NT2/D1 (cell line): ENCODE measurements at regions not wholly inside any gene's neighbourhood (a gene's known extent, or its start where the extent isn't known, plus 50 kb on each side); places are given as distances from the start of the nearest gene placed in this dataset.

ENCODE experiments used
- DNase-seq: peaks from one replicate; pipeline ENCODE4 v3.0.0-alpha.2; 2011; ENCODE audit warnings: low read depth, low spot score
- H3K27me3 ChIP-seq: 2 replicates; pipeline ENCODE4 v1.6.0; 2011; ENCODE audit warnings: mild to moderate bottlenecking; ENCODE audit not compliant: insufficient read length, insufficient read depth
- H3K36me3 ChIP-seq: 2 replicates; pipeline ENCODE4 v1.6.1; 2011; ENCODE audit warnings: mild to moderate bottlenecking, low read length, mixed read lengths; ENCODE audit not compliant: insufficient read depth, insufficient read length
- H3K4me1 ChIP-seq: 2 replicates; pipeline ENCODE4 v1.5.1; 2011; ENCODE audit not compliant: insufficient read depth, insufficient read length
- H3K4me3 ChIP-seq: 2 replicates; pipeline ENCODE4 v1.5.1; 2011; ENCODE audit warnings: low read depth; ENCODE audit not compliant: insufficient read length
- H3K9ac ChIP-seq: 2 replicates; pipeline ENCODE4 v1.6.0; 2011; ENCODE audit warnings: low read depth; ENCODE audit not compliant: insufficient read length
- H3K9me3 ChIP-seq: 2 replicates; pipeline ENCODE4 v1.5.1; 2011; ENCODE audit warnings: mild to moderate bottlenecking, low read length; ENCODE audit not compliant: insufficient read depth
- SUZ12 ChIP-seq: IDR thresholded peaks from 2 replicates; pipeline ENCODE4 v1.6.1; 2011; ENCODE audit not compliant: insufficient read length, insufficient read depth; ENCODE audit errors: extremely low read depth
- YY1 ChIP-seq: IDR thresholded peaks from 2 replicates; pipeline ENCODE4 v1.6.1; 2011; ENCODE audit not compliant: insufficient read length, insufficient read depth
- ZNF274 ChIP-seq: IDR thresholded peaks from 2 replicates; pipeline ENCODE4 v1.6.1; 2011; ENCODE audit warnings: mild to moderate bottlenecking, low read depth, low read length

- H3K36me3 ChIP-seq: no peaks in the 10 kb centered on the region
- TF ChIP-seq SUZ12 (no peak), ZNF274 (no peak), YY1 (no peak)
- H3K9ac ChIP-seq: no peak overlapping the region
- no peaks in the 10 kb centered on the region for H3K27me3 ChIP-seq
- H3K4me3 ChIP-seq: no peak overlapping the region
- H3K4me1 ChIP-seq: peaks cover 4% of the 10 kb centered on the region
- DNase-seq: peak; percentile 94
- H3K9me3 ChIP-seq: peaks cover 24% of the 10 kb centered on the region
These were observed 415.1 kb downstream of the INHBA start for GRCh38 chr7:41287559-41288335.

GRCh38 chr7:41280491-41280890 lies 422.4 kb downstream of the INHBA start:
- Histone ChIP-seq H3K27me3 (no peaks in the 10 kb centered on the region), H3K4me3 (no peak overlapping the region), H3K36me3 (no peaks in the 10 kb centered on the region), H3K9me3 (no peaks in the 10 kb centered on the region), H3K9ac (no peak overlapping the region), H3K4me1 (no peaks in the 10 kb centered on the region)
- no peak for DNase-seq
- no peak for TF ChIP-seq ZNF274
- TF ChIP-seq YY1: no peak
- no peak for TF ChIP-seq SUZ12

- Histone ChIP-seq H3K9ac (no peak overlapping the region), H3K4me1 (no peaks in the 10 kb centered on the region), H3K36me3 (no peaks in the 10 kb centered on the region), H3K9me3 (no peaks in the 10 kb centered on the region), H3K4me3 (no peak overlapping the region), H3K27me3 (no peaks in the 10 kb centered on the region)
- DNase-seq: no peak
- TF ChIP-seq SUZ12 (no peak), YY1 (no peak), ZNF274 (no peak)
These were observed 425.3 kb downstream of the INHBA start for GRCh38 chr7:41277561-41277960.

GRCh38 chr7:41275255-41275654 lies 427.6 kb downstream of the INHBA start:
- Histone ChIP-seq H3K9ac (no peak overlapping the region), H3K4me3 (no peak overlapping the region), H3K4me1 (no peaks in the 10 kb centered on the region), H3K9me3 (no peaks in the 10 kb centered on the region), H3K36me3 (no peaks in the 10 kb centered on the region), H3K27me3 (no peaks in the 10 kb centered on the region)
- DNase-seq: no peak
- TF ChIP-seq ZNF274 (no peak), SUZ12 (no peak), YY1 (no peak)

- no peak overlapping the region for H3K4me3 ChIP-seq
- no peak overlapping the region for H3K9ac ChIP-seq
- TF ChIP-seq YY1 (no peak), ZNF274 (no peak), SUZ12 (no peak)
- H3K36me3 ChIP-seq: no peaks in the 10 kb centered on the region
- DNase-seq: no peak
- no peaks in the 10 kb centered on the region for H3K27me3 ChIP-seq
- no peaks in the 10 kb centered on the region for H3K9me3 ChIP-seq
- no peaks in the 10 kb centered on the region for H3K4me1 ChIP-seq
These were observed 428.7 kb downstream of the INHBA start for GRCh38 chr7:41274179-41274578.

- Histone ChIP-seq H3K36me3 (no peaks in the 10 kb centered on the region), H3K27me3 (no peaks in the 10 kb centered on the region), H3K4me3 (no peak overlapping the region), H3K9me3 (no peaks in the 10 kb centered on the region), H3K4me1 (no peaks in the 10 kb centered on the region), H3K9ac (no peak overlapping the region)
- no peak for TF ChIP-seq SUZ12
- no peak for TF ChIP-seq ZNF274
- no peak for TF ChIP-seq YY1
- DNase-seq: no peak
These were observed 430.2 kb downstream of the INHBA start for GRCh38 chr7:41272664-41273063.

GRCh38 chr7:41268878-41269277 lies 434.0 kb downstream of the INHBA start:
- H3K4me3 ChIP-seq: no peak overlapping the region
- no peaks in the 10 kb centered on the region for H3K4me1 ChIP-seq
- no peak overlapping the region for H3K9ac ChIP-seq
- no peak for DNase-seq
- H3K36me3 ChIP-seq: no peaks in the 10 kb centered on the region
- TF ChIP-seq SUZ12 (no peak), ZNF274 (no peak), YY1 (no peak)
- no peaks in the 10 kb centered on the region for H3K27me3 ChIP-seq
- H3K9me3 ChIP-seq: no peaks in the 10 kb centered on the region
